MM.1S (cell line): ENCODE measurements at regions not wholly inside any gene's neighbourhood (a gene's known extent, or its start where the extent isn't known, plus 50 kb on each side); places are given as distances from the start of the nearest gene placed in this dataset.

ENCODE experiments used
- EZH2 ChIP-seq: fragments of 300-600 bp; sonication (generic); optimal IDR thresholded peaks from 2 replicates; pipeline ENCODE3; 2017; ENCODE audit warnings: low read depth, mild to moderate bottlenecking, antibody characterized with exemption, low read length, mixed read lengths
- TF ChIP-seq, protein P1 (sequence below): fragments of 300-600 bp; sonication (generic); IDR thresholded peaks from 2 replicates; pipeline ENCODE4 v1.5.1; 2016; ENCODE audit warnings: antibody characterized with exemption, low read length, mixed read lengths

DNA sequence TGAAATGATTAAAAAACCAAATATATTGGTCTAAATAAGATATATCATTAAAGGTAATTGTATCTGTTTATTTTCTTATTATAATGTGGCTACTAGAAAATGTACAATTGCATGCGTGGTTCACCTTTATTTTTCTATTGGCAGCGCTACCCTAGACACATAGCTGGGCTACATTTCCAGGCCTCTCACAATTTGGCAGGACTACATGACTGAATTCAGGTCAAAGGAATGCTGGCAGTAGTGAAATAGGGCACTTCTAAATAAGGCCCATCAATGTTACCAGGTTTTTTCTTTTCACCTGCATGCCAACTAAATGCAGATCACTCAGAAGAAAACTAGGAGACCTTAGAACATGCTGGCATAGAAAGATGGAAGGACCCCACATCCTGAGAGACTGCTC lies 1072.9 kb upstream of the SLIT2 start:
- TF ChIP-seq, protein P1, sequence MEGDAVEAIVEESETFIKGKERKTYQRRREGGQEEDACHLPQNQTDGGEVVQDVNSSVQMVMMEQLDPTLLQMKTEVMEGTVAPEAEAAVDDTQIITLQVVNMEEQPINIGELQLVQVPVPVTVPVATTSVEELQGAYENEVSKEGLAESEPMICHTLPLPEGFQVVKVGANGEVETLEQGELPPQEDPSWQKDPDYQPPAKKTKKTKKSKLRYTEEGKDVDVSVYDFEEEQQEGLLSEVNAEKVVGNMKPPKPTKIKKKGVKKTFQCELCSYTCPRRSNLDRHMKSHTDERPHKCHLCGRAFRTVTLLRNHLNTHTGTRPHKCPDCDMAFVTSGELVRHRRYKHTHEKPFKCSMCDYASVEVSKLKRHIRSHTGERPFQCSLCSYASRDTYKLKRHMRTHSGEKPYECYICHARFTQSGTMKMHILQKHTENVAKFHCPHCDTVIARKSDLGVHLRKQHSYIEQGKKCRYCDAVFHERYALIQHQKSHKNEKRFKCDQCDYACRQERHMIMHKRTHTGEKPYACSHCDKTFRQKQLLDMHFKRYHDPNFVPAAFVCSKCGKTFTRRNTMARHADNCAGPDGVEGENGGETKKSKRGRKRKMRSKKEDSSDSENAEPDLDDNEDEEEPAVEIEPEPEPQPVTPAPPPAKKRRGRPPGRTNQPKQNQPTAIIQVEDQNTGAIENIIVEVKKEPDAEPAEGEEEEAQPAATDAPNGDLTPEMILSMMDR = no peak
- no peak for TF ChIP-seq EZH2
